GM23338 (cell line): ENCODE measurements at regions not wholly inside any gene's neighbourhood (a gene's known extent, or its start where the extent isn't known, plus 50 kb on each side); places are given as distances from the start of the nearest gene placed in this dataset.

Source experiments
- ATAC-seq: fragments of 200-7000 bp; cut with Tn5 transposase; 3 replicates; pipeline ENCODE4 v1.9.1; 2020
- DNase-seq: peaks from one replicate; pipeline ENCODE4 v3.0.0-alpha.2; 2015; ENCODE audit warnings: low spot score
- H2AFZ ChIP-seq: fragments of 200-600 bp; sonication (generic); 2 replicates; pipeline ENCODE4 v1.8.0; 2016; ENCODE audit warnings: antibody characterized with exemption, mild to moderate bottlenecking, moderate library complexity
- H3F3A ChIP-seq: fragments of 200-600 bp; sonication (generic); replicated peaks from 2 replicates; pipeline ENCODE4 v1.8.0; 2017; ENCODE audit warnings: antibody characterized with exemption, mixed run types, low read depth
- H3K27ac ChIP-seq: fragments of 200-600 bp; sonication (generic); 2 replicates; pipeline ENCODE4 v1.6.1; 2016; ENCODE audit warnings: low read depth
- H3K27me3 ChIP-seq: fragments of 200-600 bp; sonication (generic); 2 replicates; pipeline ENCODE4 v1.8.0; 2016; ENCODE audit warnings: mild to moderate bottlenecking, mixed run types, moderate library complexity; ENCODE audit not compliant: insufficient read depth
- H3K36me3 ChIP-seq: fragments of 200-600 bp; sonication (generic); 2 replicates; pipeline ENCODE4 v1.8.0; 2016; ENCODE audit warnings: mild to moderate bottlenecking; ENCODE audit not compliant: insufficient read depth
- H3K4me1 ChIP-seq: fragments of 200-600 bp; sonication (generic); 2 replicates; pipeline ENCODE4 v1.8.0; 2016; ENCODE audit warnings: mild to moderate bottlenecking, moderate library complexity; ENCODE audit not compliant: insufficient read depth
- H3K4me2 ChIP-seq: fragments of 200-600 bp; sonication (generic); 2 replicates; pipeline ENCODE4 v1.7.1; 2017; ENCODE audit warnings: mixed run types
- H3K4me3 ChIP-seq: fragments of 200-600 bp; sonication (generic); 2 replicates; pipeline ENCODE4 v1.6.1; 2016; ENCODE audit warnings: mixed run types
- H3K79me2 ChIP-seq: fragments of 200-600 bp; sonication (generic); replicated peaks from 2 replicates; pipeline ENCODE4 v1.8.0; 2017; ENCODE audit warnings: mild to moderate bottlenecking; ENCODE audit not compliant: insufficient read depth
- H3K9me2 ChIP-seq: fragments of 200-600 bp; sonication (generic); 2 replicates; pipeline ENCODE4 v1.8.0; 2017; ENCODE audit not compliant: insufficient read depth
- H4K20me1 ChIP-seq: fragments of 200-600 bp; sonication (generic); replicated peaks from 2 replicates; pipeline ENCODE4 v1.8.0; 2017; ENCODE audit warnings: mild to moderate bottlenecking; ENCODE audit not compliant: insufficient read depth
- H3K27ac Mint-ChIP-seq: 2 replicates; pipeline ENCODE4 v1.8.0; 2020; ENCODE audit warnings: inconsistent platforms, mild to moderate bottlenecking, moderate library complexity, mixed read lengths
- H3K27me3 Mint-ChIP-seq: 3 replicates; pipeline ENCODE4 v1.8.0; 2022; ENCODE audit warnings: low read depth, mild to moderate bottlenecking, moderate library complexity, mixed read lengths, inconsistent platforms; ENCODE audit not compliant: insufficient read depth, poor library complexity
- H3K36me3 Mint-ChIP-seq: 3 replicates; pipeline ENCODE4 v1.8.0; 2021; ENCODE audit warnings: low read depth, mild to moderate bottlenecking, inconsistent platforms, moderate library complexity, mixed read lengths
- H3K4me1 Mint-ChIP-seq: 3 replicates; pipeline ENCODE4 v1.8.0; 2020; ENCODE audit warnings: mild to moderate bottlenecking, inconsistent platforms, mixed read lengths
- H3K4me3 Mint-ChIP-seq: 3 replicates; pipeline ENCODE4 v1.8.0; 2021; ENCODE audit warnings: moderate library complexity, mild to moderate bottlenecking, inconsistent platforms, mixed read lengths
- H3K9me3 Mint-ChIP-seq: 3 replicates; pipeline ENCODE4 v1.8.0; 2020; ENCODE audit warnings: moderate library complexity, mild to moderate bottlenecking, inconsistent platforms, mixed read lengths
- CREB1 ChIP-seq: fragments of 250-450 bp; sonication (Bioruptor Pico); IDR thresholded peaks from 2 replicates; pipeline ENCODE4 v1.5.0; 2020; ENCODE audit warnings: low read depth, mild to moderate bottlenecking, moderate library complexity
- EZH2 ChIP-seq: fragments of 200-600 bp; sonication (generic); IDR thresholded peaks from one replicate; pipeline ENCODE4 v1.8.0; 2017; ENCODE audit warnings: antibody characterized with exemption, mild to moderate bottlenecking, low read depth; ENCODE audit not compliant: unreplicated experiment
- EZH2phosphoT487 ChIP-seq: fragments of 200-600 bp; sonication (generic); IDR thresholded peaks from one replicate; pipeline ENCODE4 v1.8.1; 2018; ENCODE audit warnings: antibody characterized with exemption; ENCODE audit not compliant: unreplicated experiment
- JUNB ChIP-seq: IDR thresholded peaks from one replicate; pipeline ENCODE4 v1.6.1; 2016; ENCODE audit warnings: antibody characterized with exemption; ENCODE audit not compliant: unreplicated experiment
- NANOG ChIP-seq: IDR thresholded peaks from 2 replicates; pipeline ENCODE4 v1.6.1; 2016; ENCODE audit warnings: antibody characterized with exemption, borderline replicate concordance
- POLR2AphosphoS5 ChIP-seq: IDR thresholded peaks from 2 replicates; pipeline ENCODE4 v1.6.1; 2016; ENCODE audit warnings: antibody characterized with exemption, low read depth
- STAT1 ChIP-seq: IDR thresholded peaks from one replicate; pipeline ENCODE4 v1.6.1; 2016; ENCODE audit warnings: antibody characterized with exemption; ENCODE audit not compliant: unreplicated experiment
- ZNF114 ChIP-seq: fragments of 250-450 bp; sonication (Bioruptor Pico); IDR thresholded peaks from 2 replicates; pipeline ENCODE4 v1.5.0; 2020; ENCODE audit warnings: mild to moderate bottlenecking, moderate library complexity
- ZNF331 ChIP-seq: fragments of 250-450 bp; sonication (Bioruptor Pico); IDR thresholded peaks from 2 replicates; pipeline ENCODE4 v1.5.0; 2020; ENCODE audit warnings: low read depth, mild to moderate bottlenecking, moderate library complexity
- TF ChIP-seq, protein P1 (sequence below): IDR thresholded peaks from one replicate; pipeline ENCODE4 v1.6.1; 2018; ENCODE audit warnings: antibody characterized with exemption; ENCODE audit not compliant: unreplicated experiment
- TF ChIP-seq, protein P2 (sequence below): fragments of 250-450 bp; sonication (Bioruptor Pico); IDR thresholded peaks from 2 replicates; pipeline ENCODE4 v1.5.0; 2020; ENCODE audit warnings: mild to moderate bottlenecking, moderate library complexity
- TF ChIP-seq, protein P3 (sequence below), 2 experiments: fragments of 200-600 bp in 1 of 2; sonication (generic) in 1 of 2; conservative IDR thresholded peaks; 2 replicates each; pipeline versions ENCODE4 v1.5.1 to v1.6.1; 2016 to 2017; ENCODE audit warnings: antibody characterized with exemption in 2 of 2, low read depth in 2 of 2, mild to moderate bottlenecking in 2 of 2, moderate library complexity in 1 of 2
- TF ChIP-seq, protein P4 (sequence below): IDR thresholded peaks from 2 replicates; pipeline ENCODE4 v1.6.1; 2016; ENCODE audit warnings: antibody characterized with exemption

DNA sequence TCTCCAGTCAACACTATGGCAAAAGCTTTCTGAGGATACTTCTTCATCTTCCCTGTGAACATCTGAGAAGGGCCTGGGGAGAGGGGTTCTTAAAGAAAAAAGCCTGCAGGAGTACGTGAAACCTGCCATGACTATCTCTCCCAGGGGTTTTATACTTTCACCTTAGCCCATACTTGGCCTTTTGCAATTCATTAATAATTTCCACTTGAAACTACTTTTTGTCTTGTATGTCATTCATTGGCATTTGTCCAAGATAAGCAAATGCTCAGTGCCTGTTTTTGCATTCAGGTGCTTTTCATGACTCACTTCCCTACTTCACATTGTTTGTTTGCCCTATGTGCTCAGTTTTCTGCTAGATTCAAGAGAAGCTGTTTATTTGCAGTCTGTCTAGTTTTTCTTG, 580.3 kb upstream of the GJE1 start:
- no peaks in the 10 kb centered on the region for H3K9me2 ChIP-seq
- H2AFZ ChIP-seq = no peak overlapping the region; the same call in 1 of the 2 replicates
- ATAC-seq = no peak
- H3K4me3 ChIP-seq = no peak overlapping the region
- no peaks in the 10 kb centered on the region for H3K79me2 ChIP-seq
- DNase-seq = no peak
- Mint-ChIP-seq H3K9me3 (peaks cover 27% of the 10 kb centered on the region), H3K36me3 (peaks cover 40% of the 10 kb centered on the region), H3K27me3 (no peaks in the 10 kb centered on the region), H3K4me3 (no peak overlapping the region), H3K4me1 (no peaks in the 10 kb centered on the region; the same call in 2 of the 3 replicates), H3K27ac (no peak overlapping the region)
- 0 out of 2 replicates have a peak, but pooled peaks cover 4% of the 10 kb centered on the region for H3K36me3 ChIP-seq
- H3K4me2 ChIP-seq = no peak overlapping the region
- TF ChIP-seq NANOG (no peak), EZH2phosphoT487 (no peak), EZH2 (no peak), STAT1 (no peak), JUNB (no peak), ZNF114 (no peak), CREB1 (CRISPR knock-in tag) (no peak), POLR2AphosphoS5 (no peak), ZNF331 (CRISPR knock-in tag) (no peak)
- TF ChIP-seq, protein P1, sequence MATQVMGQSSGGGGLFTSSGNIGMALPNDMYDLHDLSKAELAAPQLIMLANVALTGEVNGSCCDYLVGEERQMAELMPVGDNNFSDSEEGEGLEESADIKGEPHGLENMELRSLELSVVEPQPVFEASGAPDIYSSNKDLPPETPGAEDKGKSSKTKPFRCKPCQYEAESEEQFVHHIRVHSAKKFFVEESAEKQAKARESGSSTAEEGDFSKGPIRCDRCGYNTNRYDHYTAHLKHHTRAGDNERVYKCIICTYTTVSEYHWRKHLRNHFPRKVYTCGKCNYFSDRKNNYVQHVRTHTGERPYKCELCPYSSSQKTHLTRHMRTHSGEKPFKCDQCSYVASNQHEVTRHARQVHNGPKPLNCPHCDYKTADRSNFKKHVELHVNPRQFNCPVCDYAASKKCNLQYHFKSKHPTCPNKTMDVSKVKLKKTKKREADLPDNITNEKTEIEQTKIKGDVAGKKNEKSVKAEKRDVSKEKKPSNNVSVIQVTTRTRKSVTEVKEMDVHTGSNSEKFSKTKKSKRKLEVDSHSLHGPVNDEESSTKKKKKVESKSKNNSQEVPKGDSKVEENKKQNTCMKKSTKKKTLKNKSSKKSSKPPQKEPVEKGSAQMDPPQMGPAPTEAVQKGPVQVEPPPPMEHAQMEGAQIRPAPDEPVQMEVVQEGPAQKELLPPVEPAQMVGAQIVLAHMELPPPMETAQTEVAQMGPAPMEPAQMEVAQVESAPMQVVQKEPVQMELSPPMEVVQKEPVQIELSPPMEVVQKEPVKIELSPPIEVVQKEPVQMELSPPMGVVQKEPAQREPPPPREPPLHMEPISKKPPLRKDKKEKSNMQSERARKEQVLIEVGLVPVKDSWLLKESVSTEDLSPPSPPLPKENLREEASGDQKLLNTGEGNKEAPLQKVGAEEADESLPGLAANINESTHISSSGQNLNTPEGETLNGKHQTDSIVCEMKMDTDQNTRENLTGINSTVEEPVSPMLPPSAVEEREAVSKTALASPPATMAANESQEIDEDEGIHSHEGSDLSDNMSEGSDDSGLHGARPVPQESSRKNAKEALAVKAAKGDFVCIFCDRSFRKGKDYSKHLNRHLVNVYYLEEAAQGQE = no peak
- TF ChIP-seq, protein P2, sequence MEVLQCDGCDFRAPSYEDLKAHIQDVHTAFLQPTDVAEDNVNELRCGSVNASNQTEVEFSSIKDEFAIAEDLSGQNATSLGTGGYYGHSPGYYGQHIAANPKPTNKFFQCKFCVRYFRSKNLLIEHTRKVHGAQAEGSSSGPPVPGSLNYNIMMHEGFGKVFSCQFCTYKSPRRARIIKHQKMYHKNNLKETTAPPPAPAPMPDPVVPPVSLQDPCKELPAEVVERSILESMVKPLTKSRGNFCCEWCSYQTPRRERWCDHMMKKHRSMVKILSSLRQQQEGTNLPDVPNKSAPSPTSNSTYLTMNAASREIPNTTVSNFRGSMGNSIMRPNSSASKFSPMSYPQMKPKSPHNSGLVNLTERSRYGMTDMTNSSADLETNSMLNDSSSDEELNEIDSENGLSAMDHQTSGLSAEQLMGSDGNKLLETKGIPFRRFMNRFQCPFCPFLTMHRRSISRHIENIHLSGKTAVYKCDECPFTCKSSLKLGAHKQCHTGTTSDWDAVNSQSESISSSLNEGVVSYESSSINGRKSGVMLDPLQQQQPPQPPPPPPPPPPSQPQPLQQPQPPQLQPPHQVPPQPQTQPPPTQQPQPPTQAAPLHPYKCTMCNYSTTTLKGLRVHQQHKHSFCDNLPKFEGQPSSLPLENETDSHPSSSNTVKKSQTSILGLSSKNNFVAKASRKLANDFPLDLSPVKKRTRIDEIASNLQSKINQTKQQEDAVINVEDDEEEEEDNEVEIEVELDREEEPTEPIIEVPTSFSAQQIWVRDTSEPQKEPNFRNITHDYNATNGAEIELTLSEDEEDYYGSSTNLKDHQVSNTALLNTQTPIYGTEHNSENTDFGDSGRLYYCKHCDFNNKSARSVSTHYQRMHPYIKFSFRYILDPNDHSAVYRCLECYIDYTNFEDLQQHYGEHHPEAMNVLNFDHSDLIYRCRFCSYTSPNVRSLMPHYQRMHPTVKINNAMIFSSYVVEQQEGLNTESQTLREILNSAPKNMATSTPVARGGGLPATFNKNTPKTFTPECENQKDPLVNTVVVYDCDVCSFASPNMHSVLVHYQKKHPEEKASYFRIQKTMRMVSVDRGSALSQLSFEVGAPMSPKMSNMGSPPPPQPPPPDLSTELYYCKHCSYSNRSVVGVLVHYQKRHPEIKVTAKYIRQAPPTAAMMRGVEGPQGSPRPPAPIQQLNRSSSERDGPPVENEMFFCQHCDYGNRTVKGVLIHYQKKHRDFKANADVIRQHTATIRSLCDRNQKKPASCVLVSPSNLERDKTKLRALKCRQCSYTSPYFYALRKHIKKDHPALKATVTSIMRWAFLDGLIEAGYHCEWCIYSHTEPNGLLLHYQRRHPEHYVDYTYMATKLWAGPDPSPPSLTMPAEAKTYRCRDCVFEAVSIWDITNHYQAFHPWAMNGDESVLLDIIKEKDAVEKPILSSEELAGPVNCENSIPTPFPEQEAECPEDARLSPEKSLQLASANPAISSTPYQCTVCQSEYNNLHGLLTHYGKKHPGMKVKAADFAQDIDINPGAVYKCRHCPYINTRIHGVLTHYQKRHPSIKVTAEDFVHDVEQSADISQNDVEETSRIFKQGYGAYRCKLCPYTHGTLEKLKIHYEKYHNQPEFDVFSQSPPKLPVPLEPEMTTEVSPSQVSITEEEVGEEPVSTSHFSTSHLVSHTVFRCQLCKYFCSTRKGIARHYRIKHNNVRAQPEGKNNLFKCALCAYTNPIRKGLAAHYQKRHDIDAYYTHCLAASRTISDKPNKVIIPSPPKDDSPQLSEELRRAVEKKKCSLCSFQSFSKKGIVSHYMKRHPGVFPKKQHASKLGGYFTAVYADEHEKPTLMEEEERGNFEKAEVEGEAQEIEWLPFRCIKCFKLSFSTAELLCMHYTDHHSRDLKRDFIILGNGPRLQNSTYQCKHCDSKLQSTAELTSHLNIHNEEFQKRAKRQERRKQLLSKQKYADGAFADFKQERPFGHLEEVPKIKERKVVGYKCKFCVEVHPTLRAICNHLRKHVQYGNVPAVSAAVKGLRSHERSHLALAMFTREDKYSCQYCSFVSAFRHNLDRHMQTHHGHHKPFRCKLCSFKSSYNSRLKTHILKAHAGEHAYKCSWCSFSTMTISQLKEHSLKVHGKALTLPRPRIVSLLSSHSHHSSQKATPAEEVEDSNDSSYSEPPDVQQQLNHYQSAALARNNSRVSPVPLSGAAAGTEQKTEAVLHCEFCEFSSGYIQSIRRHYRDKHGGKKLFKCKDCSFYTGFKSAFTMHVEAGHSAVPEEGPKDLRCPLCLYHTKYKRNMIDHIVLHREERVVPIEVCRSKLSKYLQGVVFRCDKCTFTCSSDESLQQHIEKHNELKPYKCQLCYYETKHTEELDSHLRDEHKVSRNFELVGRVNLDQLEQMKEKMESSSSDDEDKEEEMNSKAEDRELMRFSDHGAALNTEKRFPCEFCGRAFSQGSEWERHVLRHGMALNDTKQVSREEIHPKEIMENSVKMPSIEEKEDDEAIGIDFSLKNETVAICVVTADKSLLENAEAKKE (CRISPR knock-in tag) = no peak
- TF ChIP-seq, protein P3, sequence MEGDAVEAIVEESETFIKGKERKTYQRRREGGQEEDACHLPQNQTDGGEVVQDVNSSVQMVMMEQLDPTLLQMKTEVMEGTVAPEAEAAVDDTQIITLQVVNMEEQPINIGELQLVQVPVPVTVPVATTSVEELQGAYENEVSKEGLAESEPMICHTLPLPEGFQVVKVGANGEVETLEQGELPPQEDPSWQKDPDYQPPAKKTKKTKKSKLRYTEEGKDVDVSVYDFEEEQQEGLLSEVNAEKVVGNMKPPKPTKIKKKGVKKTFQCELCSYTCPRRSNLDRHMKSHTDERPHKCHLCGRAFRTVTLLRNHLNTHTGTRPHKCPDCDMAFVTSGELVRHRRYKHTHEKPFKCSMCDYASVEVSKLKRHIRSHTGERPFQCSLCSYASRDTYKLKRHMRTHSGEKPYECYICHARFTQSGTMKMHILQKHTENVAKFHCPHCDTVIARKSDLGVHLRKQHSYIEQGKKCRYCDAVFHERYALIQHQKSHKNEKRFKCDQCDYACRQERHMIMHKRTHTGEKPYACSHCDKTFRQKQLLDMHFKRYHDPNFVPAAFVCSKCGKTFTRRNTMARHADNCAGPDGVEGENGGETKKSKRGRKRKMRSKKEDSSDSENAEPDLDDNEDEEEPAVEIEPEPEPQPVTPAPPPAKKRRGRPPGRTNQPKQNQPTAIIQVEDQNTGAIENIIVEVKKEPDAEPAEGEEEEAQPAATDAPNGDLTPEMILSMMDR (conservative IDR thresholded peaks at IDR 0.05; ENCODE audit: low read depth in 2 of 2) = no peak
- TF ChIP-seq, protein P4, sequence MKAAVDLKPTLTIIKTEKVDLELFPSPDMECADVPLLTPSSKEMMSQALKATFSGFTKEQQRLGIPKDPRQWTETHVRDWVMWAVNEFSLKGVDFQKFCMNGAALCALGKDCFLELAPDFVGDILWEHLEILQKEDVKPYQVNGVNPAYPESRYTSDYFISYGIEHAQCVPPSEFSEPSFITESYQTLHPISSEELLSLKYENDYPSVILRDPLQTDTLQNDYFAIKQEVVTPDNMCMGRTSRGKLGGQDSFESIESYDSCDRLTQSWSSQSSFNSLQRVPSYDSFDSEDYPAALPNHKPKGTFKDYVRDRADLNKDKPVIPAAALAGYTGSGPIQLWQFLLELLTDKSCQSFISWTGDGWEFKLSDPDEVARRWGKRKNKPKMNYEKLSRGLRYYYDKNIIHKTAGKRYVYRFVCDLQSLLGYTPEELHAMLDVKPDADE = no peak
- no peaks in the 10 kb centered on the region for H3F3A ChIP-seq
- no peaks in the 10 kb centered on the region for H3K27me3 ChIP-seq
- no peaks in the 10 kb centered on the region for H3K4me1 ChIP-seq
- no peak overlapping the region for H3K27ac ChIP-seq
- no peaks in the 10 kb centered on the region for H4K20me1 ChIP-seq
